ENCODE measurements at regions not wholly inside any gene's neighbourhood (a gene's known extent, or its start where the extent isn't known, plus 50 kb on each side); places are given as distances from the start of the nearest gene placed in this dataset.

- in situ Hi-C loops (cut with HindIII; ENCODE audit: low pct_unique_long_range_greater_than_20kb, low sequenced_read_pairs) (no loop called here), intact Hi-C loops (cut with micrococcal nuclease; ENCODE audit: unreplicated experiment) (no loop called here)
- no peaks in the 10 kb centered on the region for H3K36me3 ChIP-seq (ENCODE audit: control insufficient read depth, insufficient read depth, low read length)
- H3K4me3 ChIP-seq (ENCODE audit: low read depth in 2 of 2, low read length in 2 of 2), result no peak overlapping the region
- DNase-seq (ENCODE audit: low read depth, low spot score) (no peak), ATAC-seq (no peak; the same call in 1 of the 2 replicates)
- ChIA-PET CTCF (no interaction called here), POLR2A (no interaction called here)
- no peak overlapping the region for H3K27ac ChIP-seq (ENCODE audit: low read length)
- no peaks in the 10 kb centered on the region for H3K4me1 ChIP-seq (ENCODE audit: control insufficient read depth, insufficient read depth, low read length)
- TF ChIP-seq TCF7L2 (IDR thresholded peaks at IDR 0.05; ENCODE audit: low read depth, low read length) (peak; percentile 55), SIN3A (IDR thresholded peaks at IDR 0.05; ENCODE audit: borderline replicate concordance, insufficient read depth, low read depth, low read length) (no peak), POLR2AphosphoS5 (IDR thresholded peaks at IDR 0.05; ENCODE audit: low read depth, low read length) (no peak)
- H3K27me3 ChIP-seq (ENCODE audit: control insufficient read depth, insufficient read depth, low read length), result no peaks in the 10 kb centered on the region
- no peaks in the 10 kb centered on the region for H3K9me3 ChIP-seq (ENCODE audit: control insufficient read depth, insufficient read depth, low read depth, low read length)
- BruUV-seq (replicated peaks), result no TSS peak
These were observed 103.8 kb downstream of the ADSS2 start for GRCh38 chr1:244347942-244348341.

GRCh38 chr1:244349103-244349531 lies 102.6 kb downstream of the ADSS2 start:
- BruUV-seq (replicated peaks), result no TSS peak
- DNase-seq (ENCODE audit: low read depth, low spot score) (no peak), ATAC-seq (no peak)
- Histone ChIP-seq H3K9me3 (ENCODE audit: control insufficient read depth, insufficient read depth, low read depth, low read length) (no peaks in the 10 kb centered on the region), H3K36me3 (ENCODE audit: control insufficient read depth, insufficient read depth, low read length) (no peaks in the 10 kb centered on the region), H3K4me1 (ENCODE audit: control insufficient read depth, insufficient read depth, low read length) (no peaks in the 10 kb centered on the region), H3K27me3 (ENCODE audit: control insufficient read depth, insufficient read depth, low read length) (no peaks in the 10 kb centered on the region), H3K4me3 (ENCODE audit: low read depth in 2 of 2, low read length in 2 of 2) (no peak overlapping the region), H3K27ac (ENCODE audit: low read length) (no peak overlapping the region)
- ChIA-PET POLR2A (no interaction called here), CTCF (no interaction called here)
- intact Hi-C loops (cut with micrococcal nuclease; ENCODE audit: unreplicated experiment), result no loop called here
- TF ChIP-seq TCF7L2 (IDR thresholded peaks at IDR 0.05; ENCODE audit: low read depth, low read length), result no peak
- no peak for TF ChIP-seq POLR2AphosphoS5 (IDR thresholded peaks at IDR 0.05; ENCODE audit: low read depth, low read length)
- no peak for TF ChIP-seq REST (IDR thresholded peaks at IDR 0.05; ENCODE audit: insufficient read depth in 1 of 2, low read depth in 2 of 2, low read length in 1 of 2)
- TF ChIP-seq, protein P1, sequence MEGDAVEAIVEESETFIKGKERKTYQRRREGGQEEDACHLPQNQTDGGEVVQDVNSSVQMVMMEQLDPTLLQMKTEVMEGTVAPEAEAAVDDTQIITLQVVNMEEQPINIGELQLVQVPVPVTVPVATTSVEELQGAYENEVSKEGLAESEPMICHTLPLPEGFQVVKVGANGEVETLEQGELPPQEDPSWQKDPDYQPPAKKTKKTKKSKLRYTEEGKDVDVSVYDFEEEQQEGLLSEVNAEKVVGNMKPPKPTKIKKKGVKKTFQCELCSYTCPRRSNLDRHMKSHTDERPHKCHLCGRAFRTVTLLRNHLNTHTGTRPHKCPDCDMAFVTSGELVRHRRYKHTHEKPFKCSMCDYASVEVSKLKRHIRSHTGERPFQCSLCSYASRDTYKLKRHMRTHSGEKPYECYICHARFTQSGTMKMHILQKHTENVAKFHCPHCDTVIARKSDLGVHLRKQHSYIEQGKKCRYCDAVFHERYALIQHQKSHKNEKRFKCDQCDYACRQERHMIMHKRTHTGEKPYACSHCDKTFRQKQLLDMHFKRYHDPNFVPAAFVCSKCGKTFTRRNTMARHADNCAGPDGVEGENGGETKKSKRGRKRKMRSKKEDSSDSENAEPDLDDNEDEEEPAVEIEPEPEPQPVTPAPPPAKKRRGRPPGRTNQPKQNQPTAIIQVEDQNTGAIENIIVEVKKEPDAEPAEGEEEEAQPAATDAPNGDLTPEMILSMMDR (IDR thresholded peaks at IDR 0.05), result no peak
- TF ChIP-seq SIN3A (IDR thresholded peaks at IDR 0.05; ENCODE audit: borderline replicate concordance, insufficient read depth, low read depth, low read length), result no peak
- in situ Hi-C loops (cut with HindIII; ENCODE audit: low pct_unique_long_range_greater_than_20kb, low sequenced_read_pairs), result no loop called here

- BruUV-seq (replicated peaks), result no TSS peak
- in situ Hi-C loops (cut with HindIII; ENCODE audit: low pct_unique_long_range_greater_than_20kb, low sequenced_read_pairs) (no loop called here), intact Hi-C loops (cut with micrococcal nuclease; ENCODE audit: unreplicated experiment) (no loop called here)
- ChIA-PET POLR2A (no interaction called here), CTCF (no interaction called here)
- ATAC-seq (no peak), DNase-seq (ENCODE audit: low read depth, low spot score) (no peak)
- Histone ChIP-seq H3K4me3 (ENCODE audit: low read depth in 2 of 2, low read length in 2 of 2) (no peak overlapping the region), H3K27me3 (ENCODE audit: control insufficient read depth, insufficient read depth, low read length) (no peaks in the 10 kb centered on the region), H3K36me3 (ENCODE audit: control insufficient read depth, insufficient read depth, low read length) (no peaks in the 10 kb centered on the region), H3K4me1 (ENCODE audit: control insufficient read depth, insufficient read depth, low read length) (no peaks in the 10 kb centered on the region), H3K9me3 (ENCODE audit: control insufficient read depth, insufficient read depth, low read depth, low read length) (no peaks in the 10 kb centered on the region), H3K27ac (ENCODE audit: low read length) (no peak overlapping the region)
- no peak for TF ChIP-seq TCF7L2 (IDR thresholded peaks at IDR 0.05; ENCODE audit: low read depth, low read length)
- TF ChIP-seq, protein P1 (IDR thresholded peaks at IDR 0.05), result no peak
- no peak for TF ChIP-seq REST (IDR thresholded peaks at IDR 0.05; ENCODE audit: insufficient read depth in 1 of 2, low read depth in 2 of 2, low read length in 1 of 2)
- TF ChIP-seq POLR2AphosphoS5 (IDR thresholded peaks at IDR 0.05; ENCODE audit: low read depth, low read length), result no peak
- TF ChIP-seq SIN3A (IDR thresholded peaks at IDR 0.05; ENCODE audit: borderline replicate concordance, insufficient read depth, low read depth, low read length), result no peak
These were observed 102.1 kb downstream of the ADSS2 start for GRCh38 chr1:244349581-244350001.

Measured in Panc1 (cell line).